Activated naive CD8-positive, alpha-beta T cell (primary cell): ENCODE measurements at regions not wholly inside any gene's neighbourhood (a gene's known extent, or its start where the extent isn't known, plus 50 kb on each side); places are given as distances from the start of the nearest gene placed in this dataset.

Experiments used
- H3K27ac Mint-ChIP-seq: one replicate; pipeline ENCODE4 v1.8.0; 2021; ENCODE audit warnings: mixed read lengths
- H3K27me3 Mint-ChIP-seq: one replicate; pipeline ENCODE4 v1.8.0; 2021; ENCODE audit warnings: mixed read lengths
- H3K36me3 Mint-ChIP-seq: one replicate; pipeline ENCODE4 v1.8.0; 2021; ENCODE audit warnings: mixed read lengths
- H3K4me1 Mint-ChIP-seq: one replicate; pipeline ENCODE4 v1.8.0; 2021; ENCODE audit warnings: low read depth, mixed read lengths
- H3K4me3 Mint-ChIP-seq: one replicate; pipeline ENCODE4 v1.8.0; 2021; ENCODE audit warnings: mild to moderate bottlenecking, mixed read lengths
- H3K9me3 Mint-ChIP-seq: one replicate; pipeline ENCODE4 v1.8.0; 2021; ENCODE audit warnings: low read depth, mixed read lengths

DNA sequence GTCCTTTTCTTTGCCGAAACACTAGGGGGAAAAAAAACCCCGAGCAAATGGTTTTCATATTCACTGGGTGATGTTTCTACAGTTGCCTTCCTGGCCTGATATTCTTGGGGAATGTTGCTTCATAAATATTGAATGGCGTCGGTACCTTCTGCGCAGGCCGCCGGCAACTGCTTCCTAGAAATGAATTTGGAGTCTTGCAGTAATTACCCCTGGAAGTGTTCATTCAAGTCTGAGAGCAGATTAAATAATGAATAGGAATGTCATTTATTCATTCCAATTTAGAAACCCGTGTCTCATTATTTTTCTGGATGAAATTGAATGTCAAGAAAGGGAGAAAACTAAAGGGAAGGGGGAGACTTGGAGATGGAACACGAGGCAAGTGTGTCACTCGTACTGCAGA is 179.4 kb upstream of the KCNG1 start:
- Mint-ChIP-seq H3K9me3 (no peaks in the 10 kb centered on the region), H3K36me3 (no peaks in the 10 kb centered on the region), H3K27me3 (peaks cover 4% of the 10 kb centered on the region), H3K4me3 (no peak overlapping the region), H3K27ac (no peak overlapping the region), H3K4me1 (no peaks in the 10 kb centered on the region)

DNA sequence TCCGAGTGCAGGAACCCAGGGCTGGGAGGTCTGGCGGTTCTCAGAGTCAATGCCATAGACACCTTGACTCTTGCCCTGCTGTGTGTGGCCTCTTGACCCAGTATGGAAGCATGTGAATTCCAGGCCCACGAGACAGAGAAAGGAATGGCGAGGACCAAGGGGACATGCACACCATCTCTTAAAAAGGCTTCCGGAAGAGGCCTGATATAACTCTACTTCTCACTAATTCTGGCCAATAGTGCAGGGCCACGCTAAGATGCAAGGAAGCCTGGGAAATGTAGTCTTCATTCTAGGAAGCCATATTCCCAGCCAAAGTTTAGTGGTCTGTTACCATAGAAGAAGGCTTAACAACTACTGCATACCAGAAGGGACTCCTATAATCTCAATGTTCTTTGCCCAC is 177.0 kb upstream of the KCNG1 start:
- H3K36me3 Mint-ChIP-seq = no peaks in the 10 kb centered on the region
- H3K4me1 Mint-ChIP-seq = no peaks in the 10 kb centered on the region
- H3K4me3 Mint-ChIP-seq = no peak overlapping the region
- H3K9me3 Mint-ChIP-seq = peaks cover 4% of the 10 kb centered on the region
- peaks cover 8% of the 10 kb centered on the region for H3K27me3 Mint-ChIP-seq
- H3K27ac Mint-ChIP-seq = no peak overlapping the region

DNA sequence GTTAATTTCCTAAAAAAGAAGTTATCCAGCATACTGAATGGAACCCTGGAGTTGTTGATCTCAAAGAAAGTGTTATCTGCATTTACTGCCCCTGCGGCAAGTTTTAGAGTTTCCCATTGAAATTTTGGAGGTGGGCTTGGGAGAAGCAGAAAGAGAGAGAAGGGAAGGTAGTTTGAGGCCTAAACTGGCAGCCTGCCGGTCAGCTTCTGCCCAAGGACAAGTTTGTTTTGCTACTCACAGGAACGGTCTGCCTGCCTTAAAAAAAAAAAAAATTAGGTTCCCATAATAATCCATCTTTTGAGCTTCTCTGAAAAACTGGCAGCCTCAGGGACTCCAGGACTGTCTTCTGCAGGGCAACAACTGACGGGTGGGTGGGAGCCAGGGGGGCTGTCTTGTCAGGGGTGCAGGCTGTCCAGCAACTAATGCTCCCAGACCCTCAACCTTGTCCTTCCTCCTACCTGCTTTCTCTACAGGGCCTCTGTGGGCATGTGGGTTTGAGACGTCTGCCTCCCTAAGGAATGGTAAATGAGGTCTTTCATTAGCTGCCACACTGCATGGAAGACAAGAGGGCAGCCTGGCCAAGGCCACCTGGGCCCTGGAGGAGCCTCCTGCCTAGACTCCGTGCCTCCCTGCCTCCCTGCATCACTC is 176.1 kb upstream of the KCNG1 start:
- Mint-ChIP-seq H3K36me3 (no peaks in the 10 kb centered on the region), H3K27ac (no peak overlapping the region), H3K9me3 (peaks cover 4% of the 10 kb centered on the region), H3K4me1 (no peaks in the 10 kb centered on the region), H3K27me3 (peaks cover 8% of the 10 kb centered on the region), H3K4me3 (no peak overlapping the region)

DNA sequence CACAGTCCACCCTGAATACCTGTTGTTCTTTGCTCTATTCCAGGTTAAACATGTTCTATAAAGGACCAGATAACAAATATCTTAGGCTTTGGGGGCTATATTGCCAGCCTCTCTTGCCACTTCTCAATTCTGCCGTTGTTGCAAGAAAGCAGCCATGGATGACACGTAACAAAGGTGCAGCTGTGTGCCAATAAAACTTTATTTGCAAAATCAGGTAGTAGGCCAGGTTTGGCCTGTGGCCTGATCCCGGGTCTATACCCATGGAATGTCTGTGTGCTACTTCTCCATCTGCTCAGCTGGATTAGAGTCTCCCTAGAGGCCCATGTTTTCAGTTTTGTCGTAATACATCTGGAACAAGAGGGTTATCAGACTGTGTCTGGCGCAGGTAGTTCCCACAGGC is 175.3 kb upstream of the KCNG1 start:
- Mint-ChIP-seq H3K36me3 (no peaks in the 10 kb centered on the region), H3K27me3 (peaks cover 8% of the 10 kb centered on the region), H3K4me3 (no peak overlapping the region), H3K27ac (no peak overlapping the region), H3K9me3 (peaks cover 4% of the 10 kb centered on the region), H3K4me1 (no peaks in the 10 kb centered on the region)

DNA sequence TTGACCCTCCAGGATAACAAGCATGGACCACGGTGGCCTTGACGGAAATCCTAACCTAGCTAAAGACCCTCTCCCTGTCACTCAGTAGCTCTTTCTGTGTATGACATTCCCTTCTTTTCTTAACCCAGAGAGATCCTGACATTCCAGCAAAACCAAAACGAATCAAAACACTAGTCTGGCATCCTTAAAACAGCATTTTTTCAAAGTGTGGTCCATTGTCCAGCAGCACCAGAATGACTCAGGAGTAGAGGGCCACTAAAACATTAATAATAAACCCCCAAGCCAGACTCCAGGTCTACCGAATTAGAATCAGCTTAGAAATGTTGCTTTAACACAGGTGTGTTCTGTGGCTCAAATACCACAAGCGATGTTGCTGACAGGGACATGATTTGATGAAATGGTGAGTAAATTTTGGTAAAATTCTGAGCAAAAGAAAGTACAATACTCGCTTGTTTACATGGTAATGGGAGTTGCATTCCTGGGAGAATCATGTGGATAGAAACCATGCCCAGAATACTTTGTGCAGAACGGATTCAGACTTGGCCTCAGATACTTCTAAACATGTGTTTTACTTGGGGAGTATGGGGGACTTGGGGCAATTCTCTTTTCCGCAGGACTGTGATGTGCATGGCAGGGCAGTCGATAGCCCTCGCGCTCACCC is 174.2 kb upstream of the KCNG1 start:
- Mint-ChIP-seq H3K4me3 (no peak overlapping the region), H3K27me3 (peaks cover 8% of the 10 kb centered on the region), H3K4me1 (no peaks in the 10 kb centered on the region), H3K36me3 (no peaks in the 10 kb centered on the region), H3K9me3 (peaks cover 4% of the 10 kb centered on the region), H3K27ac (no peak overlapping the region)

DNA sequence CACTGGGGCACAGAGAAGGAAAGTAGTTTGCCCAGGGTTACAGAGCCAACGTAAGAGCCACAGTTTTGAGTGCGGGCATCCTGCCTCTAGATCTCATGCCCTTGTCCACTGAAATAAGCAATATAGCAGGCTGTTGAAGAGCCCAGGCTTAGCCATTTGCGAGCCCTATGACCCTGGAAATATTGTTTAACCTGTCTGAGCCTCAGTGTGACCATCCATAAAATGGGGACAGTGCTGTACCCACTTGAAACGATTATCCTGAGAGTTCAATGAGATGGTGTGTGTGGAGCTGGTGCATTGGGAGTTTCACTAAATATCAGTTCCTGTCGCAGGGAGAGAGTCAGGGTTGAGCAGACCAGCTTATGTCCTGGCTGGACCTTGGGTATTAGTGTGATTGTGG is 173.1 kb upstream of the KCNG1 start:
- H3K27ac Mint-ChIP-seq = no peak overlapping the region
- H3K4me3 Mint-ChIP-seq = no peak overlapping the region
- peaks cover 6% of the 10 kb centered on the region for H3K27me3 Mint-ChIP-seq
- H3K36me3 Mint-ChIP-seq = no peaks in the 10 kb centered on the region
- peaks cover 4% of the 10 kb centered on the region for H3K9me3 Mint-ChIP-seq
- H3K4me1 Mint-ChIP-seq = no peaks in the 10 kb centered on the region

DNA sequence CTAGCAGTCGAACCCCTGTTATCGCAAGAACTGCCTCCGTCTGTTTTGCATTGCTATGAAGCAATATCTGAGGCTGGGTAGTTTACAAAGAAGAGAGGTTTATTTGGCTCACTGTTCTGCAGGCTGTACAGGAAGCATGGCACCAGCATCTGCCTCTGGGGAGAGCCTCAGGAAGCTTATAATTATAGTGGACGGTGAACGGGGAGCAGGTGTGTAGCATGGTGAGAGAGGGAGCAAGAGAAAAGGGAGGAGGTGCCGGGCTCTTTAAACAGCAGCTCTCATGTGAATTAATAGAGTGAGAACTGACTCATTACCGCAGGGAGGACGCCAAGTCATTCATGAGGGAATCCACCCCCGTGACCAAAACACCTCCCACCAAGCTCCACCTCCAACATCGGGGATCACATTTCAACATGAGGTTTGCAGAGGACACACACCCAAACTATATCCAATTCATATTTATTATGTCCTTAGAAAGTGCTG is 172.6 kb upstream of the KCNG1 start:
- Mint-ChIP-seq H3K4me1 (no peaks in the 10 kb centered on the region), H3K27ac (no peak overlapping the region), H3K36me3 (no peaks in the 10 kb centered on the region), H3K9me3 (peaks cover 4% of the 10 kb centered on the region), H3K27me3 (peaks cover 6% of the 10 kb centered on the region), H3K4me3 (no peak overlapping the region)

DNA sequence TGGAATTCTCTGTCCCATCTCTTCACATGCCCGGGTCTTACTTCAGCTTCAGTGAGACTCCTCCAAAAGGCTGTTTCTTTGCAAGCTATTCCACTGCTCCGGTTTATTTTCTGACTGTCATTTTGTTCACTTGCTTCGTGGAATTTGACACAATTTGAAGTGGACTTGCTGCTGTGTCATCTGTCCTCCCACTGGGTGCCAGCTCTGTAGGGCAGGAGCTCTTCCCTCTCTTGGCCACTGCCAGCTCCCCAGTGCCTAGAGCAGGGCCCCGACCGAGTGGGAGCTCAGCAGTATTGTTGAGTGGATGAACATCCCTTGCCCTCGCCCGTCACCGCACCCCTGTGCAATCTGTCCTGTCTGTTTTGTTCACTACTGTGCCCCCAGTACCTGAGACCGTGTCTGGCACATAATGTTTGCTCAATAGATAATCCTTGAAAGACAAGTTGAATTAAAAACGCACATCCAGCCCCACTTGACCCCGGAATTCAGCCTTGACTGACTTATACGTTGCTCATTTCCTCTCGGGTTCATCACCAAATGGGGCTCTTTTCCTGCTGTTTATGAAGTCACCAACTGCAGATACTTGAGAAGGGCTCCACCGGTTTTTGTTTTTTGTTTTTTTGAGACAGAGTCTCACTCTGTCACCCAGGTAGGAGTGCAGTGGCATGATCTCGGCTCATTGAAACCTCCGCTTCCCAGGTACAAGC is 170.3 kb upstream of the KCNG1 start:
- H3K9me3 Mint-ChIP-seq = peaks cover 4% of the 10 kb centered on the region
- H3K4me3 Mint-ChIP-seq = no peak overlapping the region
- no peaks in the 10 kb centered on the region for H3K36me3 Mint-ChIP-seq
- H3K27me3 Mint-ChIP-seq = peaks cover 4% of the 10 kb centered on the region
- H3K4me1 Mint-ChIP-seq = no peaks in the 10 kb centered on the region
- no peak overlapping the region for H3K27ac Mint-ChIP-seq

DNA sequence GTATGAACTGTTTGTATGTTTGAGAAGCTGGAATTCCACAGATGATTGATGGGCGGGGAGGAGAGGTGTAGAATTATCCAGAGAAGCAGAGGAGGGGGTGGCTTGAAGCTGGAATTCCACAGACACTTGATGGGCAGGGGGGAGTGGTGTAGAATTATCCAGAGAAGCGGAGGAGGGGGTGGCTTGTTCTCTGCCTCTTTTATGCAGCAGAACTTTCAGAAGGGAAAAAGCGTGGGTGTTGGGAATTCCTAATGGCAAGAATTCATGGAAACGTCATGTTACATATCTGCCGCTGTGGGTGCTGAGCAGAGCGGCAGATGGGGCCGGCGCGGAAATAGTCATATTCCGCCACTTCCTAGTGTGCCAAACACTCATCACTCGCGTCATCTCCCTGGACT is 167.9 kb upstream of the KCNG1 start:
- Mint-ChIP-seq H3K9me3 (peaks cover 4% of the 10 kb centered on the region), H3K4me1 (no peaks in the 10 kb centered on the region), H3K27ac (no peak overlapping the region), H3K4me3 (no peak overlapping the region), H3K36me3 (no peaks in the 10 kb centered on the region), H3K27me3 (peaks cover 2% of the 10 kb centered on the region)

DNA sequence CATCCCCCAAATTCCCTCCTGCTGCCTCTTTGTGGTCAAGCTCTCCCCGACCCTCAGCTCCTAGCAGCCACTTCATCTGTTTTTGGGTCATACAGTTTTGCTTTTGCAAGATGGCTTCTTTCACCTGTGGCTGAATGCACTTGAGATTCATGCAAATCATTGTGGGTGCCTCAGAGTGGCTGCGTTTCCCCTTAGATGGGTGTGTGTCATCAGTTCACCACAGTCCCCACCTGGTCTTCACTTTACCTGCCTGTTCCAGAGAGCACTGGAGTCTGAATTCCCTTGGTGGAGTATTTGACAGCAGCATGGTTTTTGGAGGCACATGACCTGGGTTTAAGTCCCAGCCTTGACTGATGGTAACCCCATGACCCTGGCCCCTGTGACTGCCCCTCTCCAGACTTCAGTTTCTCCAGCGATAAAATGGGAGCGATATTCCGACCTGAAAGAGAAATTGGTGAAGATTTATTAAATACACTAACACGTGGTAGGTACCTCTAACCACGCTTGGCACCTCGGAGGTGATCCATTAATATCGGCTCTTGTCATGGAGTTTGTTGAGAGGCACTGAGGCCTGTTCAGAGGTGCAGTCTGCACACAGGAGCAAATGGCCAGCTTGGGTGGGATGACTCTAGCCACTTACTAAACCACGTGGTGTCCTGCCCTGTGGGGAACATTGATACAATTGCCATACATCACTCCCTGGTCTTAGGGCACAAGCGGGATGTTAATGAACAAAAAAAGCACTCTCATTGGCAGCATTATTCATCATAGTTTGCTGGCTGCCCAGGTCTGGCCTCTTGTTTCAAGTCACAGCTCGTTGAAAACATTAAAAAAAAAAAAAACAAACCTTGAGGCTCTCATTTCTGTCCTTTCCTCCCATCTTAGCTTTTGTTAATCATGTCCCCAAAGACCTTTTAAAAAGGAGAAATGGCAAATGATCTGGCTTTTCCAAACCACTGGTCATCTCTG is 167.2 kb upstream of the KCNG1 start:
- peaks cover 2% of the 10 kb centered on the region for H3K27me3 Mint-ChIP-seq
- no peaks in the 10 kb centered on the region for H3K36me3 Mint-ChIP-seq
- H3K9me3 Mint-ChIP-seq = no peaks in the 10 kb centered on the region
- no peaks in the 10 kb centered on the region for H3K4me1 Mint-ChIP-seq
- no peak overlapping the region for H3K27ac Mint-ChIP-seq
- H3K4me3 Mint-ChIP-seq = no peak overlapping the region

DNA sequence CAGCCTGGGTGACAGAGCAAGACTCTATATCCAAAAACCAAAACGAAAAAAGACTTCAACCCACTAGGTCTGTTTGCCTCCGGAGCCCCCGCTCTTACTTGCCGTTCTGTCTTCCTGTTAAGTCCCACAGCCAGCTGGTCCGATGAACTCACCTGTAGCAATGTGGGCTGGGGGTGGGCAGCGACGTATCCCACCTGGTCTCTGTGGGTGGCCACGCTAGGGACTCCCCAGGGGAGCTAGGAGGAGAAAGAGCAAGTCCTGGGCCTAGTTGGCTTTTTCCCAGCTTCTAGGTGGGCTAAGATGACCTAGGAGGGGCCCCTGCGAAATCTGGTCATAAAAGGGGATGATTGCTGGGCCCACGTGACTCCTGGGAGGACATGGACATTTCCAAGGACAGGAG is 166.0 kb upstream of the KCNG1 start:
- Mint-ChIP-seq H3K4me1 (no peaks in the 10 kb centered on the region), H3K4me3 (no peak overlapping the region), H3K36me3 (no peaks in the 10 kb centered on the region), H3K9me3 (no peaks in the 10 kb centered on the region), H3K27ac (no peak overlapping the region), H3K27me3 (peaks cover 2% of the 10 kb centered on the region)

DNA sequence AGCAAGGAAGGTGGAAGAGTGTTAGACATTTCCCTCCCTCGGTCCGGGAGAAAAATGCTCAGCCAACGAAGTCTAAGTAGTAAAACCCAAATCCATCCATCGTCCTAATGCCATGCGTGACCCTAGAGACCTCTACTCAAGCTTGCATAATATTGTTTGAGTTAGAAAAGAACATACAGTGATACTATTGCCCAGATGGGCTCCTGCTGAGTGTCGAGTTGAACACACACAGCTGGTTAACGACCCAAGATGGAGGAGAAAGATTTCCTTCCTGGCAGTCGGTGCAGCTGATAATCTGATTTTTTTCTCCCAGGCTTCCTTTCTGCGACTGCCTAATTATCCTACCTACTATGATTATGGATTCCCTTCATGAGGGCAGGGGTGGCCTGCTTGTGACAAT is 164.4 kb upstream of the KCNG1 start:
- Mint-ChIP-seq H3K36me3 (no peaks in the 10 kb centered on the region), H3K27ac (no peak overlapping the region), H3K4me1 (no peaks in the 10 kb centered on the region), H3K9me3 (no peaks in the 10 kb centered on the region), H3K27me3 (peaks cover 2% of the 10 kb centered on the region), H3K4me3 (no peak overlapping the region)

DNA sequence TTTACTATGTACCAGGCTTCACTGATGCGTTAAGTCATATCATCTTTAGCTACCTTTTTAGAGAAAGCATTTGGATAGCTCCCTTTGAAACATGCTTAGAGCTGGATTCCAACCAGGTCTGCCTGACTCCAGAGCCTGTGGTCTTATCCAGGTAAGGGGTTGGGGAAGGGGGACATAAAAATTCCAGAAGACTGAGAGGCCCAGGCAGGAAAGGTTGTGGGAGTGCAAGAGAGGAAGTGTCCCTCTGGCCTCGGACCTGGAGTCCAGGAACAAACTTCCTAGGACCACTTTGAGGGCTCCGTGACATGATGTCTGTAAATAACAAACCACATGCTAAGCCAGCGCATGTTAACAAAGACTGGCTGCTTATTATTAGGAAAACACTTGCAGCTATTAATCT is 163.0 kb upstream of the KCNG1 start:
- H3K27ac Mint-ChIP-seq = no peak overlapping the region
- no peaks in the 10 kb centered on the region for H3K4me1 Mint-ChIP-seq
- peaks cover 3% of the 10 kb centered on the region for H3K27me3 Mint-ChIP-seq
- no peaks in the 10 kb centered on the region for H3K36me3 Mint-ChIP-seq
- H3K4me3 Mint-ChIP-seq = no peak overlapping the region
- no peaks in the 10 kb centered on the region for H3K9me3 Mint-ChIP-seq

DNA sequence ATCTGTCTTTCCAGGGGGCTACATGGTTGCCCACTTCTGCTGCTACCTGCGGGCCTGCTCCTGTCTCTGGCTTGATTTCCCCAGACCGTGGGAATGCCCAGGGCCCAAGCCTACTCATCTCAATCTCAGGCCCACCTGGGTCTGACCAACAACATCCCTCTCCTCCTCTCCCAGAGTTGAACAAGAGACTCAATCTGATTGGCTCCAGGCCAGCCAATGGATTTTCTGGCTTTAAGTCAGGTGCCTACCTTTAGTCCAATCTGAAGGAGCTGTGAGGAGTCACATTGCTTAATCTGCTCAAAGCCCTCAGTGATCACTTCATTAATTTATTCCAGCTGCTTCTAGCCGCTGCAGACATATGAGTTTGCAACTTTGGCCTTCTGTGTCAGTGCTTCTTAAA is 162.4 kb upstream of the KCNG1 start:
- H3K4me3 Mint-ChIP-seq = no peak overlapping the region
- no peaks in the 10 kb centered on the region for H3K36me3 Mint-ChIP-seq
- no peaks in the 10 kb centered on the region for H3K4me1 Mint-ChIP-seq
- H3K27ac Mint-ChIP-seq = no peak overlapping the region
- H3K27me3 Mint-ChIP-seq = peaks cover 5% of the 10 kb centered on the region
- no peaks in the 10 kb centered on the region for H3K9me3 Mint-ChIP-seq

DNA sequence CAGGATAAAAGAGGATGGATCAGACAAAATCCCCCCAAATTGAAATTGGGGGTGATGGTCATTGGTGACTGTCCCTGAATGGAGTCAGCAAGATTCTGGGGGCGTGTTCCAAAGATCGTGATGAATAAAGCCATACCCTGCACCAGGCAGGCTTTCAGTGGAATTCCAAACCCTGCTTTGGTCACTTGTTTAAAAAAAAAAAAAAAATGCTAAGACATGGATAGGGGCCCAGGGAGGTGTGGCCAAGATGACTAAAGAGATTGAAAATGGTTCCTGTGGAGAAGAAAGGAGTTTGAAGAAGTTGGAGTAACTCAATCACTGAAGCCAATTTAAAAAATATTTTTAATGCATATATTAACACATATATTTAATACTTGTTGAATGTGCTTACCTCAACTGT is 161.4 kb upstream of the KCNG1 start:
- H3K36me3 Mint-ChIP-seq = no peaks in the 10 kb centered on the region
- no peak overlapping the region for H3K4me3 Mint-ChIP-seq
- no peaks in the 10 kb centered on the region for H3K4me1 Mint-ChIP-seq
- H3K27me3 Mint-ChIP-seq = peaks cover 13% of the 10 kb centered on the region
- no peak overlapping the region for H3K27ac Mint-ChIP-seq
- no peaks in the 10 kb centered on the region for H3K9me3 Mint-ChIP-seq
